NCI-H345 treated with DMSO at 0.1 percent for 48 hours (cell line): ENCODE measurements at regions not wholly inside any gene's neighbourhood (a gene's known extent, or its start where the extent isn't known, plus 50 kb on each side); places are given as distances from the start of the nearest gene placed in this dataset.
"Not testable (repeated sequence)": the region's sequence is repeated elsewhere in the genome, so short reads cannot be mapped to it uniquely, and the experiment has no call there.

ENCODE experiments used
- DNase-seq: peaks from one replicate; lab custom pipeline; 2025; ENCODE audit not compliant: unreplicated experiment; lab: John Stamatoyannopoulos, UW

GRCh38 chr10:52533986-52534385 lies 219.9 kb downstream of the DKK1 start:
- no peak for DNase-seq

- no peak for DNase-seq
Observed at GRCh38 chr10:52539463-52539862, 225.4 kb downstream of the DKK1 start.

- no peak for DNase-seq
Observed at GRCh38 chr10:52540479-52540984, 226.5 kb downstream of the DKK1 start.

GRCh38 chr10:52541006-52541473 lies 227.0 kb downstream of the DKK1 start:
- no peak for DNase-seq

GRCh38 chr10:52542906-52543305 lies 228.8 kb downstream of the DKK1 start:
- DNase-seq, result no peak

GRCh38 chr10:52551046-52551445 lies 221.5 kb downstream of the MBL2 start:
- no peak for DNase-seq

- DNase-seq, result no peak
Observed at GRCh38 chr10:52558090-52558489, 214.5 kb downstream of the MBL2 start.

GRCh38 chr10:52561322-52561721 lies 211.3 kb downstream of the MBL2 start:
- DNase-seq, result no peak

- no peak for DNase-seq
Observed at GRCh38 chr10:52563360-52563759, 209.2 kb downstream of the MBL2 start.

- DNase-seq, result no peak
Observed at GRCh38 chr10:52566471-52567246, 205.9 kb downstream of the MBL2 start.

- no peak for DNase-seq
Observed at GRCh38 chr10:52567247-52567580, 205.4 kb downstream of the MBL2 start.

- DNase-seq, result no peak
Observed at GRCh38 chr10:52568309-52568708, 204.3 kb downstream of the MBL2 start.

- no peak for DNase-seq
Observed at GRCh38 chr10:52570490-52570889, 202.1 kb downstream of the MBL2 start.

GRCh38 chr10:52571018-52571417 lies 201.6 kb downstream of the MBL2 start:
- no peak for DNase-seq

- no peak for DNase-seq
Observed at GRCh38 chr10:52571516-52572182, 200.9 kb downstream of the MBL2 start.

- no peak for DNase-seq
Observed at GRCh38 chr10:52573347-52573746, 199.2 kb downstream of the MBL2 start.

GRCh38 chr10:52574697-52575096 lies 197.9 kb downstream of the MBL2 start:
- DNase-seq, result no peak

GRCh38 chr10:52577047-52577446 lies 195.5 kb downstream of the MBL2 start:
- no peak for DNase-seq

- no peak for DNase-seq
Observed at GRCh38 chr10:52578871-52579405, 193.6 kb downstream of the MBL2 start.

GRCh38 chr10:52581636-52582035 lies 190.9 kb downstream of the MBL2 start:
- DNase-seq, result not testable (repeated sequence)

GRCh38 chr10:52583336-52583735 lies 189.2 kb downstream of the MBL2 start:
- no peak for DNase-seq

- no peak for DNase-seq
Observed at GRCh38 chr10:52586710-52587109, 185.9 kb downstream of the MBL2 start.
